Endothelial cell of umbilical vein (primary cell): ENCODE measurements at regions not wholly inside any gene's neighbourhood (a gene's known extent, or its start where the extent isn't known, plus 50 kb on each side); places are given as distances from the start of the nearest gene placed in this dataset.

Experiments used
- BruUV-seq: library from RNA; stranded (reverse); fragments of 400-500 nt; replicated peaks from 2 replicates; lab custom pipeline; 2021; lab: Mats Ljungman, UMichigan
- CTCF ChIA-PET: fragments of 300-600, 350-600 bp; sonication (Branson Sonifier 250); formaldehyde crosslinking; loops from one replicate; lab custom pipeline; 2021; ENCODE audit warnings: antibody characterized with exemption, inconsistent platforms; lab: Charles Lee
- POLR2A ChIA-PET: fragments of 300-600, 350-600 bp; sonication (Branson Sonifier 250); formaldehyde crosslinking; loops from one replicate; lab custom pipeline; 2021; ENCODE audit warnings: antibody characterized with exemption, inconsistent platforms; lab: Charles Lee
- DNase-seq: peaks from one replicate; pipeline ENCODE4 v3.0.0-alpha.2; 2011; ENCODE audit warnings: low read depth, low spot score
- FAIRE-seq: peaks from 2 replicates; lab custom pipeline; 2011; peaks lifted over from hg19 to GRCh38; lab: Jason Lieb, UNC
- H2AFZ ChIP-seq: 2 replicates; pipeline ENCODE4 v1.6.0; 2012; ENCODE audit warnings: low read depth, low read length, control low read depth, inconsistent platforms
- H3K27ac ChIP-seq: 2 replicates; pipeline ENCODE4 v1.5.1; 2011; ENCODE audit warnings: low read depth, mild to moderate bottlenecking, control low read depth, low read length, moderate library complexity; ENCODE audit not compliant: insufficient read depth
- H3K27me3 ChIP-seq, 2 experiments: 2 replicates each; pipeline versions ENCODE4 v1.6.0 to v1.6.1; 2011; ENCODE audit warnings: low read length in 2 of 2, mixed read lengths in 1 of 2; ENCODE audit not compliant: control insufficient read depth in 2 of 2, insufficient read depth in 2 of 2
- H3K36me3 ChIP-seq, 2 experiments: 2 replicates in 1 of 2; 3 replicates in 1 of 2; pipeline ENCODE4 v1.5.1; 2011; ENCODE audit warnings: low read length in 2 of 2, mild to moderate bottlenecking in 1 of 2, moderate library complexity in 1 of 2; ENCODE audit not compliant: control insufficient read depth in 2 of 2, insufficient read depth in 2 of 2; ENCODE audit errors: extremely low read depth in 1 of 2
- H3K4me1 ChIP-seq: 3 replicates; pipeline ENCODE4 v1.5.1; 2011; ENCODE audit warnings: mild to moderate bottlenecking, low read length; ENCODE audit not compliant: control insufficient read depth, insufficient read depth; ENCODE audit errors: extremely low read depth
- H3K4me2 ChIP-seq: 2 replicates; pipeline ENCODE4 v1.6.1; 2011; ENCODE audit warnings: low read length, control low read depth, mixed read lengths; ENCODE audit not compliant: insufficient read depth
- H3K4me3 ChIP-seq, 3 experiments: fragments of 200-600 bp in 1 of 3; sonication (generic), shearing (Covaris generic) in 1 of 3; replicated peaks in 1 of 3; 2 replicates each; pipeline ENCODE4 v1.5.1; 2011 to 2016; ENCODE audit warnings: control low read depth in 3 of 3, low read length in 3 of 3, mild to moderate bottlenecking in 2 of 3, inconsistent platforms in 1 of 3, low read depth in 1 of 3, moderate library complexity in 1 of 3; ENCODE audit not compliant: insufficient read depth in 1 of 3
- H3K79me2 ChIP-seq: 2 replicates; pipeline ENCODE4 v1.6.0; 2012; ENCODE audit warnings: low read length, inconsistent platforms; ENCODE audit not compliant: control insufficient read depth, insufficient read depth
- H3K9ac ChIP-seq: replicated peaks from 2 replicates; pipeline ENCODE3; 2011; ENCODE audit warnings: low read length, control low read depth; ENCODE audit not compliant: insufficient read depth; ENCODE audit errors: extremely low read depth
- H3K9me1 ChIP-seq: replicated peaks from 3 replicates; pipeline ENCODE4 v1.6.0; 2011; ENCODE audit warnings: mild to moderate bottlenecking, low read length; ENCODE audit not compliant: control insufficient read depth, insufficient read depth; ENCODE audit errors: extremely low read depth
- H3K9me3 ChIP-seq: replicated peaks from 2 replicates; pipeline ENCODE4 v1.5.1; 2012; ENCODE audit warnings: low read length, inconsistent platforms; ENCODE audit not compliant: control insufficient read depth, insufficient read depth
- H4K20me1 ChIP-seq: replicated peaks from 2 replicates; pipeline ENCODE3; 2011; ENCODE audit warnings: mild to moderate bottlenecking, low read length; ENCODE audit not compliant: control insufficient read depth, insufficient read depth; ENCODE audit errors: extremely low read depth
- EZH2 ChIP-seq: IDR thresholded peaks from 2 replicates; pipeline ENCODE4 v1.6.1; 2012; ENCODE audit warnings: borderline replicate concordance, low read depth, mild to moderate bottlenecking, moderate library complexity, low read length, inconsistent platforms; ENCODE audit not compliant: severe bottlenecking
- FOS ChIP-seq: IDR thresholded peaks from 2 replicates; pipeline ENCODE4 v1.6.1; 2011; ENCODE audit warnings: mild to moderate bottlenecking, low read length, moderate library complexity, borderline replicate concordance; ENCODE audit not compliant: insufficient read depth
- GATA2 ChIP-seq: IDR thresholded peaks from 2 replicates; pipeline ENCODE4 v1.7.0; 2011; ENCODE audit warnings: low read depth, mild to moderate bottlenecking, moderate library complexity, mixed read lengths, low read length; ENCODE audit not compliant: insufficient read length, insufficient read depth
- JUN ChIP-seq: IDR thresholded peaks from 2 replicates; pipeline ENCODE4 v1.6.1; 2011; ENCODE audit warnings: borderline replicate concordance, low read depth; ENCODE audit not compliant: insufficient read length, insufficient read depth
- MAX ChIP-seq: IDR thresholded peaks from 2 replicates; pipeline ENCODE4 v1.6.1; 2011; ENCODE audit not compliant: insufficient read depth, insufficient read length
- MYC ChIP-seq: IDR thresholded peaks from one replicate; pipeline ENCODE4 v1.6.1; 2011; ENCODE audit warnings: mild to moderate bottlenecking, low read depth, low read length
- POLR2A ChIP-seq: IDR thresholded peaks from 2 replicates; pipeline ENCODE4 v1.6.1; 2012; ENCODE audit warnings: low read depth, mild to moderate bottlenecking, control low read depth, low read length
- POLR2AphosphoS5 ChIP-seq: IDR thresholded peaks from 2 replicates; pipeline ENCODE4 v1.6.1; 2012; ENCODE audit warnings: low read depth, mild to moderate bottlenecking, control low read depth, low read length, moderate library complexity; ENCODE audit not compliant: insufficient read depth
- dilution Hi-C: fragments of 300-500 bp; cut with MboI; formaldehyde crosslinking; loops from one replicate; pipeline ENCODE4 v1.15.0; 2019; ENCODE audit warnings: low sequenced_read_pairs; ENCODE audit not compliant: extremely low pct_ligation_motif_present
- intact Hi-C: fragments of 100-400 bp; cut with micrococcal nuclease; formaldehyde crosslinking; loops from one replicate; pipeline ENCODE4 v1.10.0; 2022
- TF ChIP-seq, protein P1 (sequence below), 2 donors: IDR thresholded peaks; 1 replicate in 1 of 2; 2 replicates in 1 of 2; pipeline ENCODE4 v1.5.1; 2011; ENCODE audit warnings: low read length in 2 of 2, mild to moderate bottlenecking in 2 of 2, moderate library complexity in 2 of 2, control low read depth in 1 of 2, inconsistent platforms in 1 of 2, low read depth in 1 of 2; ENCODE audit not compliant: insufficient read depth in 1 of 2; ENCODE audit errors: extremely low read depth in 1 of 2

DNA sequence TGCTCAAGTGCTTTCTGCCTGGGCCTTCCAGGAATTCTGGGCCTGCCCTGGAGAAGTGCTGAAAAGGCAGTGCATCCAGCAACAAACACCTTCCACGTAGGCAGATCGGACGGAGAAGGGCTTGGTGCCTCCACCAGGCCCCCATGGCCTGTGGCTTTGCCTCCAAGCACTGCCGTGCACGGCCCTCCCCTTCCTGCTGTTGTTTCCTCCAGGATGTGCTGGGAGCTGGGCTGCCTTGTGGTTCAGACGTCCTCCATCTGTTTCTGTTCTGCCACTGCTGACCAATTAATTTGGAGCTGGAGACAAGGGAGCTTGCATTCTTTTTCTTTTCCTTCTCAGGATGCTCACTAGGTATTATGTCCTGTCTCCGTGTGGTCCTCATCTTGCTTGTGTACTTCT, 197.0 kb downstream of the HRH4 start:
- FAIRE-seq (peak; percentile 74), DNase-seq (peak; percentile 4)
- intact Hi-C loops (no loop called here), dilution Hi-C loops (no loop called here)
- peaks cover 0 to 3% of the 10 kb centered on the region in 2 experiments for H3K27me3 ChIP-seq
- peak overlapping the region; percentile 12 for H2AFZ ChIP-seq
- TF ChIP-seq POLR2A, result no peak
- no peak for TF ChIP-seq POLR2AphosphoS5
- TF ChIP-seq JUN, result no peak
- no peak for TF ChIP-seq GATA2
- no peak for TF ChIP-seq MAX
- TF ChIP-seq FOS, result no peak
- no peak for TF ChIP-seq MYC
- TF ChIP-seq, protein P1, sequence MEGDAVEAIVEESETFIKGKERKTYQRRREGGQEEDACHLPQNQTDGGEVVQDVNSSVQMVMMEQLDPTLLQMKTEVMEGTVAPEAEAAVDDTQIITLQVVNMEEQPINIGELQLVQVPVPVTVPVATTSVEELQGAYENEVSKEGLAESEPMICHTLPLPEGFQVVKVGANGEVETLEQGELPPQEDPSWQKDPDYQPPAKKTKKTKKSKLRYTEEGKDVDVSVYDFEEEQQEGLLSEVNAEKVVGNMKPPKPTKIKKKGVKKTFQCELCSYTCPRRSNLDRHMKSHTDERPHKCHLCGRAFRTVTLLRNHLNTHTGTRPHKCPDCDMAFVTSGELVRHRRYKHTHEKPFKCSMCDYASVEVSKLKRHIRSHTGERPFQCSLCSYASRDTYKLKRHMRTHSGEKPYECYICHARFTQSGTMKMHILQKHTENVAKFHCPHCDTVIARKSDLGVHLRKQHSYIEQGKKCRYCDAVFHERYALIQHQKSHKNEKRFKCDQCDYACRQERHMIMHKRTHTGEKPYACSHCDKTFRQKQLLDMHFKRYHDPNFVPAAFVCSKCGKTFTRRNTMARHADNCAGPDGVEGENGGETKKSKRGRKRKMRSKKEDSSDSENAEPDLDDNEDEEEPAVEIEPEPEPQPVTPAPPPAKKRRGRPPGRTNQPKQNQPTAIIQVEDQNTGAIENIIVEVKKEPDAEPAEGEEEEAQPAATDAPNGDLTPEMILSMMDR (IDR thresholded peaks at IDR 0.05; ENCODE audit: extremely low read depth in 1 of 2, insufficient read depth in 1 of 2, low read depth in 1 of 2, low read length in 2 of 2), result no peak
- TF ChIP-seq EZH2, result no peak
- no peaks in the 10 kb centered on the region for H3K9me1 ChIP-seq
- H3K9ac ChIP-seq, result no peak overlapping the region
- H3K4me3 ChIP-seq, result no peak overlapping the region
- no peaks in the 10 kb centered on the region for H3K36me3 ChIP-seq
- no peaks in the 10 kb centered on the region for H3K4me1 ChIP-seq
- no peak overlapping the region for H3K4me2 ChIP-seq
- no peaks in the 10 kb centered on the region for H3K79me2 ChIP-seq
- BruUV-seq, result no TSS peak
- H4K20me1 ChIP-seq, result no peaks in the 10 kb centered on the region
- H3K27ac ChIP-seq, result no peak overlapping the region
- ChIA-PET POLR2A (no interaction called here), CTCF (no interaction called here)
- H3K9me3 ChIP-seq, result no peaks in the 10 kb centered on the region
